Esophagus squamous epithelium (tissue), 5 donors: ENCODE measurements at regions not wholly inside any gene's neighbourhood (a gene's known extent, or its start where the extent isn't known, plus 50 kb on each side); places are given as distances from the start of the nearest gene placed in this dataset.

ENCODE experiments used
- DNase-seq: peaks from one replicate; lab custom pipeline; 2025; lab: John Stamatoyannopoulos, UW
- H3K27ac ChIP-seq, 4 donors: fragments of 200-600 bp; sonication (generic); one replicate each; pipeline ENCODE4 v1.5.1; 2016 to 2019; ENCODE audit warnings: mild to moderate bottlenecking in 1 of 4
- H3K27me3 ChIP-seq, 4 donors: fragments of 200-600 bp; sonication (generic); 1 replicate in 3 of 4; 2 replicates in 1 of 4; pipeline versions ENCODE4 v1.5.1 to v1.6.0; 2017 to 2021; ENCODE audit warnings: antibody characterized with exemption in 1 of 4
- H3K36me3 ChIP-seq, 3 donors: fragments of 200-600 bp; sonication (generic); one replicate each; pipeline ENCODE4 v1.5.1; 2016 to 2019
- H3K4me1 ChIP-seq, 3 donors: fragments of 200-600 bp; sonication (generic); one replicate each; pipeline ENCODE4 v1.5.1; 2017 to 2019
- H3K4me3 ChIP-seq, 4 donors: fragments of 200-600 bp; sonication (generic); 1 replicate in 3 of 4; 2 replicates in 1 of 4; pipeline ENCODE4 v1.5.1; 2016 to 2019; ENCODE audit warnings: mild to moderate bottlenecking in 2 of 4, moderate library complexity in 1 of 4
- H3K9me3 ChIP-seq, 3 donors: fragments of 200-600 bp; sonication (generic); one replicate each; pipeline ENCODE4 v1.5.1; 2016 to 2019
- POLR2A ChIP-seq, 4 donors: fragments of 450-650 bp; IDR thresholded peaks; one replicate each; pipeline ENCODE4 v1.6.1; 2017; ENCODE audit warnings: antibody characterized with exemption in 4 of 4, mild to moderate bottlenecking in 4 of 4, moderate library complexity in 3 of 4
- WGBS, 2 donors: methylation state at CpG; one replicate each; pipeline ENCODE4 v1.1.5; 2018; 5-methylcytosine and 5-hydroxymethylcytosine counted together
- intact Hi-C: fragments of 100-400 bp; cut with DNase I; formaldehyde crosslinking; loops from one replicate; pipeline ENCODE4 v1.15.0; 2022
- TF ChIP-seq, protein P1 (sequence below), 6 experiments: fragments of 450-650 bp in 4 of 6; fragments of 200-600 bp in 2 of 6; sonication (generic) in 2 of 6; IDR thresholded peaks; one replicate each; pipeline ENCODE4 v1.5.1; 2016 to 2019; ENCODE audit warnings: antibody characterized with exemption in 6 of 6, mild to moderate bottlenecking in 4 of 6, moderate library complexity in 4 of 6
- donor health status: DM: yes; HTN: yes; CAD: no.

DNA sequence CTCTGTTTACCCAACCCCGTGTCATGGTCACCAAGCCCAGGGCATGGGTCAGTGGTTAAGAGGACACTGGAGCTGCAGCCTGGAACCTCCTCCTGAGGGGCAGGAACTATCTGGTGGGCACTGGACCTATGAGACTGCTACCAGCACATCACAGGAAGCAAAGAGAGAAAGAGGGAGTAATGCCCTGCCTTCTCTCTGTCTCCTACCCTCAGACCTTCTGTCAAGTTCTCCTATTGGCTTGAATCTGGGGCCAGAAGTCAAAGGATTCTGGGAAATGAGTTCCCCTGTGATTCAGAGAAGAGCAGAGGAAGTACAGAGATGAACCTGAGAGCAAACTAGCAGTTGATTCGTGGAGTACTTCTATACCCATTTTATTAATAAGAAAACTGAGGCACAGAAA, 123.0 kb upstream of the GNAO1 start:
- TF ChIP-seq, protein P1, sequence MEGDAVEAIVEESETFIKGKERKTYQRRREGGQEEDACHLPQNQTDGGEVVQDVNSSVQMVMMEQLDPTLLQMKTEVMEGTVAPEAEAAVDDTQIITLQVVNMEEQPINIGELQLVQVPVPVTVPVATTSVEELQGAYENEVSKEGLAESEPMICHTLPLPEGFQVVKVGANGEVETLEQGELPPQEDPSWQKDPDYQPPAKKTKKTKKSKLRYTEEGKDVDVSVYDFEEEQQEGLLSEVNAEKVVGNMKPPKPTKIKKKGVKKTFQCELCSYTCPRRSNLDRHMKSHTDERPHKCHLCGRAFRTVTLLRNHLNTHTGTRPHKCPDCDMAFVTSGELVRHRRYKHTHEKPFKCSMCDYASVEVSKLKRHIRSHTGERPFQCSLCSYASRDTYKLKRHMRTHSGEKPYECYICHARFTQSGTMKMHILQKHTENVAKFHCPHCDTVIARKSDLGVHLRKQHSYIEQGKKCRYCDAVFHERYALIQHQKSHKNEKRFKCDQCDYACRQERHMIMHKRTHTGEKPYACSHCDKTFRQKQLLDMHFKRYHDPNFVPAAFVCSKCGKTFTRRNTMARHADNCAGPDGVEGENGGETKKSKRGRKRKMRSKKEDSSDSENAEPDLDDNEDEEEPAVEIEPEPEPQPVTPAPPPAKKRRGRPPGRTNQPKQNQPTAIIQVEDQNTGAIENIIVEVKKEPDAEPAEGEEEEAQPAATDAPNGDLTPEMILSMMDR (IDR thresholded peaks at IDR 0.05) = no peak
- TF ChIP-seq POLR2A (IDR thresholded peaks at IDR 0.05) = no peak
- Histone ChIP-seq H3K36me3 (no peaks in the 10 kb centered on the region), H3K4me3 (no peak overlapping the region), H3K9me3 (no peaks in the 10 kb centered on the region), H3K27me3 (no peaks in the 10 kb centered on the region), H3K4me1 (no peaks in the 10 kb centered on the region), H3K27ac (no peak overlapping the region)
- intact Hi-C loops = no loop called here
- no peak for DNase-seq
- WGBS, 2 donors = 60 to 68% methylated on average over 2 of the region's 2 CpGs

DNA sequence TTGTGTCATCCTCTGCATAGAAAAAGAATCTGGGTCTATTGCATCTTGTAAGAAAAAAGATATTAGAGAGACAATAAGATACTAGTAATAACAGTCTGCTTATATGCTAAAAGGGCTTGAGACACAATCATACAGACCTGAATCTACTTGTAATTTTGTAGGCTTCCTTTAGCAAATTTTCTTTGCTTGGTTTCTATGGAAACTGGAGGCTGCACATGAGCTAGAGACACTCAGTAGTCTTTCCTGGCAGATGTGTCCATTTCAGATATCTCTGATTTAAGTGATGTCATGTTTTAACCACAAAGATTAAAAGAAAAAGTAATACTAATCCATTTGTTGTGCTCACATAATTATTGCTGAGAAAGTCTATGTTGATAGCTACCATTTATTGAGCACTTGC, 123.9 kb upstream of the GNAO1 start:
- intact Hi-C loops = no loop called here
- DNase-seq = no peak
- no peak overlapping the region for H3K27ac ChIP-seq
- no peaks in the 10 kb centered on the region for H3K27me3 ChIP-seq
- H3K4me3 ChIP-seq = no peak overlapping the region
- no peaks in the 10 kb centered on the region for H3K9me3 ChIP-seq
- TF ChIP-seq, protein P1 (IDR thresholded peaks at IDR 0.05) = no peak
- no peak for TF ChIP-seq POLR2A (IDR thresholded peaks at IDR 0.05)
- H3K4me1 ChIP-seq = no peaks in the 10 kb centered on the region
- no peaks in the 10 kb centered on the region for H3K36me3 ChIP-seq

DNA sequence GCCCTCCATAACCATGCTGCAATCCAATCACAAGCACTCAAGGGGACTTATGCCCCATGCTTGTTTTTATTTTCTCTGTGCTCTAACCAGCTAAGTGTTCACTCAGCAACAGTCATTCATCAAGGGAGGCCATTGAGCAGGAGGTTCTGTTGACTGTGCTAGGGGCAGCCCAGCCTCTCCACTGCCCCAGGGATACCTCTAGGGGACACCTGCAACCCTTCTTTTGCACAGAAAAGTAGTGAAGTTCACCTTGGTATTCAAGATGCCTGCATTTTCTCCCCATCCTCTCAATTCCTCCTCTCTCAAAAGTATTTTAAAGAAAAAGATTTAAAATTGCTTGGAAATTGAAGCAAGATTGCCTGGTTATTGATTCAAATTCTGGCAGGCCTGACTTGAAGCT, 124.7 kb upstream of the GNAO1 start:
- TF ChIP-seq, protein P1 (IDR thresholded peaks at IDR 0.05) = no peak
- no peak for TF ChIP-seq POLR2A (IDR thresholded peaks at IDR 0.05)
- no peak for DNase-seq
- intact Hi-C loops = no loop called here
- H3K4me3 ChIP-seq = no peak overlapping the region
- H3K9me3 ChIP-seq = no peaks in the 10 kb centered on the region
- no peak overlapping the region for H3K27ac ChIP-seq
- no peaks in the 10 kb centered on the region for H3K4me1 ChIP-seq
- H3K27me3 ChIP-seq = no peaks in the 10 kb centered on the region
- H3K36me3 ChIP-seq = no peaks in the 10 kb centered on the region

- no peaks in the 10 kb centered on the region for H3K36me3 ChIP-seq
- DNase-seq = no peak
- no peaks in the 10 kb centered on the region for H3K27me3 ChIP-seq
- no peaks in the 10 kb centered on the region for H3K9me3 ChIP-seq
- intact Hi-C loops = no loop called here
- no peaks in the 10 kb centered on the region for H3K4me1 ChIP-seq
- no peak overlapping the region for H3K27ac ChIP-seq
- TF ChIP-seq POLR2A (IDR thresholded peaks at IDR 0.05) = no peak
- TF ChIP-seq, protein P1 (IDR thresholded peaks at IDR 0.05) = no peak
- no peak overlapping the region for H3K4me3 ChIP-seq
These were observed 128.2 kb upstream of the GNAO1 start for GRCh38 chr16:56063111-56063510.

- TF ChIP-seq, protein P1 (IDR thresholded peaks at IDR 0.05) = no peak
- no peak for TF ChIP-seq POLR2A (IDR thresholded peaks at IDR 0.05)
- Histone ChIP-seq H3K4me1 (no peaks in the 10 kb centered on the region), H3K4me3 (no peak overlapping the region), H3K27ac (no peak overlapping the region), H3K36me3 (no peaks in the 10 kb centered on the region), H3K27me3 (peaks cover 0 to 7% (median 0%) of the 10 kb centered on the region in 4 donors), H3K9me3 (no peaks in the 10 kb centered on the region)
- intact Hi-C loops = no loop called here
- WGBS, 2 donors = 83 to 91% methylated on average over 1 of the region's 1 CpG
- no peak for DNase-seq
These were observed 134.1 kb upstream of the GNAO1 start for GRCh38 chr16:56057151-56057550.
